Gastroesophageal sphincter (tissue), 4 donors: ENCODE measurements at regions not wholly inside any gene's neighbourhood (a gene's known extent, or its start where the extent isn't known, plus 50 kb on each side); places are given as distances from the start of the nearest gene placed in this dataset.

Experiments
- ATAC-seq: fragments of 150-250 bp; one replicate; pipeline ENCODE4 v1.9.1; 2016; ENCODE audit warnings: mild to moderate bottlenecking, moderate library complexity
- H3K27ac ChIP-seq, 4 donors: fragments of 200-600 bp; sonication (generic) in 3 of 4; 1 replicate in 3 of 4; 2 replicates in 1 of 4; pipeline ENCODE4 v1.5.1; 2016 to 2019
- H3K27me3 ChIP-seq: fragments of 200-600 bp; sonication (generic); one replicate; pipeline ENCODE4 v1.5.1; 2019
- H3K36me3 ChIP-seq, 2 donors: fragments of 200-600 bp; sonication (generic); one replicate each; pipeline ENCODE4 v1.5.1; 2019; ENCODE audit warnings: control low read depth in 1 of 2
- H3K4me1 ChIP-seq, 3 donors: fragments of 200-600 bp; sonication (generic); 1 replicate in 2 of 3; 2 replicates in 1 of 3; pipeline ENCODE4 v1.5.1; 2016 to 2019; ENCODE audit warnings: control low read depth in 2 of 3
- H3K4me3 ChIP-seq, 2 donors: fragments of 200-600 bp; sonication (generic); one replicate each; pipeline ENCODE4 v1.5.1; 2019; ENCODE audit warnings: mild to moderate bottlenecking in 1 of 2, moderate library complexity in 1 of 2
- H3K9me3 ChIP-seq, 3 donors: fragments of 200-600 bp; sonication (generic); one replicate each; pipeline ENCODE4 v1.5.1; 2017 to 2019; ENCODE audit warnings: control low read depth in 2 of 3
- EP300 ChIP-seq: sonication (generic); formaldehyde crosslinking; IDR thresholded peaks from one replicate; pipeline ENCODE4 v1.6.1; 2017; ENCODE audit warnings: antibody characterized with exemption, mild to moderate bottlenecking
- POLR2A ChIP-seq, 2 donors: fragments of 450-650 bp; IDR thresholded peaks; one replicate each; pipeline ENCODE4 v1.6.1; 2017; ENCODE audit warnings: antibody characterized with exemption in 2 of 2, mild to moderate bottlenecking in 2 of 2, moderate library complexity in 1 of 2
- POLR2AphosphoS5 ChIP-seq: sonication (generic); formaldehyde crosslinking; IDR thresholded peaks from one replicate; pipeline ENCODE4 v1.6.1; 2017; ENCODE audit warnings: antibody characterized with exemption
- WGBS, 2 donors: methylation state at CpG; one replicate each; pipeline ENCODE4 v1.1.5; 2018; ENCODE audit warnings: low coverage in 1 of 2; 5-methylcytosine and 5-hydroxymethylcytosine counted together
- TF ChIP-seq, protein P1 (sequence below), 4 experiments: fragments of 200-600 bp in 2 of 4; fragments of 450-650 bp in 2 of 4; sonication (generic) in 1 of 4; IDR thresholded peaks; one replicate each; pipeline ENCODE4 v1.5.1; 2017 to 2019; ENCODE audit warnings: antibody characterized with exemption in 4 of 4, mild to moderate bottlenecking in 2 of 4, moderate library complexity in 2 of 4

DNA sequence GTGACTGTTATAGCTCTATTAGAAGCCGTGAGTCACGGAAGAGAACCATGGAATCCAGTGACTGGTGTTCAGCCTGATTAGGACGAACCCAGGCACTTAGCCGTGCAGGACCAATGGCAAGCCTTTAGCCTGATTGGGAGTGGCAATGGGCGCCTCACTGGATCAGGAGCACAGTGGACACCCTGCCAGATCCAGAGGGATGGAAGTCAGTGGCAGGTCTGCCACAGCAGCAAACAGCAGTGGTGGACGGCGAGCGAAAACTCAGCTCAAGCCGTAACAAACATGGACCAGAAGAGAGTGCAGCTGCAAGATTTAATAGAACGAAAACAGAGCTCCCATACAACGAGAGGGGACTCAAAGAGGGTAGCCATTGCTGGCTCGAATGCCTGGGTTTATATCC is 1326.5 kb downstream of the ADGRL3 start:
- WGBS, 2 donors: 91 to 93% methylated on average over 7 to 9 of the region's 12 CpGs
- TF ChIP-seq POLR2A (IDR thresholded peaks at IDR 0.05): no peak
- TF ChIP-seq, protein P1, sequence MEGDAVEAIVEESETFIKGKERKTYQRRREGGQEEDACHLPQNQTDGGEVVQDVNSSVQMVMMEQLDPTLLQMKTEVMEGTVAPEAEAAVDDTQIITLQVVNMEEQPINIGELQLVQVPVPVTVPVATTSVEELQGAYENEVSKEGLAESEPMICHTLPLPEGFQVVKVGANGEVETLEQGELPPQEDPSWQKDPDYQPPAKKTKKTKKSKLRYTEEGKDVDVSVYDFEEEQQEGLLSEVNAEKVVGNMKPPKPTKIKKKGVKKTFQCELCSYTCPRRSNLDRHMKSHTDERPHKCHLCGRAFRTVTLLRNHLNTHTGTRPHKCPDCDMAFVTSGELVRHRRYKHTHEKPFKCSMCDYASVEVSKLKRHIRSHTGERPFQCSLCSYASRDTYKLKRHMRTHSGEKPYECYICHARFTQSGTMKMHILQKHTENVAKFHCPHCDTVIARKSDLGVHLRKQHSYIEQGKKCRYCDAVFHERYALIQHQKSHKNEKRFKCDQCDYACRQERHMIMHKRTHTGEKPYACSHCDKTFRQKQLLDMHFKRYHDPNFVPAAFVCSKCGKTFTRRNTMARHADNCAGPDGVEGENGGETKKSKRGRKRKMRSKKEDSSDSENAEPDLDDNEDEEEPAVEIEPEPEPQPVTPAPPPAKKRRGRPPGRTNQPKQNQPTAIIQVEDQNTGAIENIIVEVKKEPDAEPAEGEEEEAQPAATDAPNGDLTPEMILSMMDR (IDR thresholded peaks at IDR 0.05): no peak
- TF ChIP-seq POLR2AphosphoS5: no peak
- TF ChIP-seq EP300: no peak
- no peak overlapping the region for H3K4me3 ChIP-seq
- no peak overlapping the region for H3K27ac ChIP-seq
- no peaks in the 10 kb centered on the region for H3K27me3 ChIP-seq
- ATAC-seq: no peak
- H3K4me1 ChIP-seq: no peaks in the 10 kb centered on the region
- no peaks in the 10 kb centered on the region for H3K36me3 ChIP-seq
- H3K9me3 ChIP-seq: no peaks in the 10 kb centered on the region

DNA sequence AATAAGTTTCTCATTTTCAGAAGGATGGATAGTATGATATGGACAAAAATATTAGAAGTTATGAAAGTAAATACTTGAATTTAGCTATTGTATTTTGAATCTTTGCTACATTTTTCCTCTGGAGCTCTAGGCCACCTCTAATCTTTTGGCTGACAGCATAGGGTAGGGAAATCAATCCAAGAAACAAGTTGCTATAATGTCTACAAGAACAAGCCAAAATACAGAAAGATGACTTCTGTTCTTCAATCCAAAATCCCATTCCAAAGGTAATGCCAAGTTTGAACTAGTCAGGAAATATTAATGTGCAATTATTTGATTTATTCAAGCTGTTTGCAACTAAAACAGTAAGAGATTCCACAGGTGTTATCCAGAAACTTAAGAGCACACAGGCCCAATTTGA is 1323.1 kb downstream of the ADGRL3 start:
- no peaks in the 10 kb centered on the region for H3K27me3 ChIP-seq
- TF ChIP-seq EP300 (no peak), POLR2A (IDR thresholded peaks at IDR 0.05) (no peak), POLR2AphosphoS5 (no peak)
- TF ChIP-seq, protein P1 (IDR thresholded peaks at IDR 0.05): no peak
- no peaks in the 10 kb centered on the region for H3K4me1 ChIP-seq
- no peaks in the 10 kb centered on the region for H3K36me3 ChIP-seq
- ATAC-seq: no peak
- H3K27ac ChIP-seq: no peak overlapping the region
- no peaks in the 10 kb centered on the region for H3K9me3 ChIP-seq
- no peak overlapping the region for H3K4me3 ChIP-seq

DNA sequence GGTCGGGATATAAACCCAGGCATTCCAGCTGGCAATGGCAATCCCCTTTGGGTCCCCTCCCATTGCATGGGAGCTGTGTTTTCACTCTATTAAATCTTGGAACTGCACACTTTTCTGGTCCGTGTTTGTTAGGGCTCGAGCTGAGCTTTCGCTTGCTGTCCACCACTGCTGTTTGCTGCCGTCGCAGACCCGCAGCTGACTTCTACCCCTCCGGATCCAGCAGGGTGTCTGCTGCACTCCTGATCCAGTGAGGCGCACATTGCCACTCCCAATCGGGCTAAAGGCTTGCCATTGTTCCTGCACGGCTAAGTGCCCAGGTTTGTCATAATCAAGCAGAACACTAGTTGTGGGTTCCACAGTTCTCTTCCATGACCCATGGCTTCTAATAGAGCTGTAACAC is 1322.1 kb downstream of the ADGRL3 start:
- H3K36me3 ChIP-seq: no peaks in the 10 kb centered on the region
- TF ChIP-seq POLR2AphosphoS5 (no peak), EP300 (no peak), POLR2A (IDR thresholded peaks at IDR 0.05) (no peak)
- TF ChIP-seq, protein P1 (IDR thresholded peaks at IDR 0.05): no peak
- H3K4me3 ChIP-seq: no peak overlapping the region
- H3K9me3 ChIP-seq: no peaks in the 10 kb centered on the region
- H3K27me3 ChIP-seq: no peaks in the 10 kb centered on the region
- 81 to 100% methylated on average over 5 to 8 of the region's 11 CpGs for WGBS, 2 donors
- no peaks in the 10 kb centered on the region for H3K4me1 ChIP-seq
- H3K27ac ChIP-seq: no peak overlapping the region
- no peak for ATAC-seq

DNA sequence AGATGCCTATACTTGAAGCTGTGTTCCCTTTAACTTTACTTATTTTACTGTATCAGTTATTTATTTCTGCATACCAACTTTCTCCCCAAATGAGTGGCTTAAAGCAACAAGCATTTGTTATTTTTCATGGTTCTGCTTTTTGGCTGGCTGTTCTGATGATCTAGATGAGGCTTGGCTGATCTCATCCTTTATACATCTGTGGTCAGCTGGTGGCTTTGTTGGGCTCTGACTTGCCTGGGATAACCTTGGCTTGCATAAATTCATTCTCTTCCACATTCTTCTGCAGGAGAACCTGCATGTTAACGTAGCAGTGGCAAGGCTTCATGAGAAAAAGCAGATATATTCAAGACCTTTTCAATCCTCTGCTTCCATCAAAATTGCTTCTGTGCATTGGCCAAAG is 1317.6 kb downstream of the ADGRL3 start:
- no peaks in the 10 kb centered on the region for H3K36me3 ChIP-seq
- H3K4me3 ChIP-seq: no peak overlapping the region
- H3K9me3 ChIP-seq: no peaks in the 10 kb centered on the region
- WGBS, 2 donors: 36% methylated on average over 1 of the region's 1 CpG; no CpG with 5 or more reads in 1 of the 2 donors
- no peak overlapping the region for H3K27ac ChIP-seq
- no peak for TF ChIP-seq POLR2AphosphoS5
- TF ChIP-seq POLR2A (IDR thresholded peaks at IDR 0.05): no peak
- no peak for TF ChIP-seq EP300
- TF ChIP-seq, protein P1 (IDR thresholded peaks at IDR 0.05): no peak
- H3K4me1 ChIP-seq: no peaks in the 10 kb centered on the region
- ATAC-seq: no peak
- H3K27me3 ChIP-seq: no peaks in the 10 kb centered on the region

DNA sequence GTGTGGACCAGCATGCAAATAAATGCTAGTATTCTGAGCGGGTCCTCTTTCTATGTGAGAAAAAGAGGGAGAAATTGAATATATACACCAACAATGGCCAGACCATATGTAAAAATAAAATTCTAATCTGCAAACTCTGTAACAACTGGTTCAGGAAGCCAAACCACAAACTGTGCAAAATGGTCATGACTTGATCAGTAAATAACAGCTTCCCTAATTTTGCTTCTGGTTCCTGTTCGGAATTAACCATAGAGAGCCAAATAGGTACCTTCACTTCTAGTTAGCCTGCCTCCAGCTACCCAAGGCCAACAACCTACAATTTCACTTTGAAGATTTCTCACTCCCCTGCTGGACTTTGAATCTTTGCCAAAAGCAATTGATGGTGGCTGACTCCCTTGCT is 1313.2 kb downstream of the ADGRL3 start:
- no peak for TF ChIP-seq POLR2A (IDR thresholded peaks at IDR 0.05)
- TF ChIP-seq, protein P1 (IDR thresholded peaks at IDR 0.05): no peak
- TF ChIP-seq EP300: no peak
- TF ChIP-seq POLR2AphosphoS5: no peak
- WGBS, 2 donors: 60 to 89% methylated on average over 2 of the region's 2 CpGs
- no peaks in the 10 kb centered on the region for H3K9me3 ChIP-seq
- H3K4me3 ChIP-seq: no peak overlapping the region
- no peak overlapping the region for H3K27ac ChIP-seq
- H3K4me1 ChIP-seq: no peaks in the 10 kb centered on the region
- H3K27me3 ChIP-seq: no peaks in the 10 kb centered on the region
- ATAC-seq: no peak
- H3K36me3 ChIP-seq: no peaks in the 10 kb centered on the region
